DND-41 (cell line): ENCODE measurements at regions not wholly inside any gene's neighbourhood (a gene's known extent, or its start where the extent isn't known, plus 50 kb on each side); places are given as distances from the start of the nearest gene placed in this dataset.

ENCODE experiments used
- ATAC-seq: fragments of 200-7000 bp; cut with Tn5 transposase; 3 replicates; pipeline ENCODE4 v1.9.1; 2021; ENCODE audit warnings: low read depth; ENCODE audit not compliant: insufficient read depth
- DNase-seq: peaks from one replicate; pipeline ENCODE4 v3.0.0-alpha.2; 2020
- H2AFZ ChIP-seq: 2 replicates; pipeline ENCODE4 v1.6.0; 2012; ENCODE audit warnings: low read depth, low read length
- H3K27ac ChIP-seq: 2 replicates; pipeline ENCODE4 v1.5.1; 2012; ENCODE audit warnings: low read length, inconsistent platforms
- H3K27me3 ChIP-seq: fragments of 200-600 bp; sonication (generic); 2 replicates; pipeline ENCODE4 v1.6.0; 2012; ENCODE audit warnings: low read length, mild to moderate bottlenecking, inconsistent platforms; ENCODE audit not compliant: insufficient read depth, poor library complexity
- H3K36me3 ChIP-seq: 2 replicates; pipeline ENCODE4 v1.5.1; 2012; ENCODE audit warnings: low read length, inconsistent platforms; ENCODE audit not compliant: insufficient read depth
- H3K4me1 ChIP-seq: 2 replicates; pipeline ENCODE4 v1.5.1; 2012; ENCODE audit warnings: mild to moderate bottlenecking, low read length; ENCODE audit not compliant: insufficient read depth
- H3K4me2 ChIP-seq: 2 replicates; pipeline ENCODE4 v1.6.0; 2012; ENCODE audit warnings: mild to moderate bottlenecking, moderate library complexity, low read length, inconsistent platforms; ENCODE audit not compliant: insufficient read depth
- H3K4me3 ChIP-seq, 2 experiments: fragments of 200-600 bp in 1 of 2; shearing (Covaris generic) in 1 of 2; 2 replicates each; pipeline ENCODE4 v1.5.1; 2012 to 2016; ENCODE audit warnings: inconsistent platforms in 2 of 2, low read length in 2 of 2, mild to moderate bottlenecking in 2 of 2, low read depth in 1 of 2, moderate library complexity in 1 of 2
- H3K79me2 ChIP-seq: 2 replicates; pipeline ENCODE4 v1.6.0; 2012; ENCODE audit warnings: low read length, inconsistent platforms; ENCODE audit not compliant: insufficient read depth
- H3K9ac ChIP-seq: 2 replicates; pipeline ENCODE4 v1.6.0; 2012; ENCODE audit warnings: low read depth, mild to moderate bottlenecking, inconsistent platforms, low read length, moderate library complexity
- H3K9me3 ChIP-seq: 2 replicates; pipeline ENCODE4 v1.5.1; 2012; ENCODE audit warnings: low read length, moderate library complexity, mild to moderate bottlenecking, inconsistent platforms; ENCODE audit not compliant: insufficient read depth, severe bottlenecking
- H4K20me1 ChIP-seq: 2 replicates; pipeline ENCODE4 v1.6.0; 2012; ENCODE audit warnings: low read length; ENCODE audit not compliant: insufficient read depth
- EZH2 ChIP-seq: IDR thresholded peaks from 3 replicates; pipeline ENCODE4 v1.6.1; 2012; ENCODE audit warnings: borderline replicate concordance, low read depth, mild to moderate bottlenecking, moderate library complexity, low read length, inconsistent platforms; ENCODE audit not compliant: severe bottlenecking
- TF ChIP-seq, protein P1 (sequence below): IDR thresholded peaks from 2 replicates; pipeline ENCODE4 v1.5.1; 2012; ENCODE audit warnings: borderline replicate concordance, low read length, moderate library complexity, mild to moderate bottlenecking; ENCODE audit not compliant: poor library complexity, severe bottlenecking; ENCODE audit errors: extremely low read depth

GRCh38 chr10:64586934-64587503 is 1065.8 kb downstream of the REEP3 start:
- H2AFZ ChIP-seq, result no peak overlapping the region
- H3K9ac ChIP-seq, result no peak overlapping the region
- H3K9me3 ChIP-seq, result no peaks in the 10 kb centered on the region
- no peak for DNase-seq
- TF ChIP-seq, protein P1, sequence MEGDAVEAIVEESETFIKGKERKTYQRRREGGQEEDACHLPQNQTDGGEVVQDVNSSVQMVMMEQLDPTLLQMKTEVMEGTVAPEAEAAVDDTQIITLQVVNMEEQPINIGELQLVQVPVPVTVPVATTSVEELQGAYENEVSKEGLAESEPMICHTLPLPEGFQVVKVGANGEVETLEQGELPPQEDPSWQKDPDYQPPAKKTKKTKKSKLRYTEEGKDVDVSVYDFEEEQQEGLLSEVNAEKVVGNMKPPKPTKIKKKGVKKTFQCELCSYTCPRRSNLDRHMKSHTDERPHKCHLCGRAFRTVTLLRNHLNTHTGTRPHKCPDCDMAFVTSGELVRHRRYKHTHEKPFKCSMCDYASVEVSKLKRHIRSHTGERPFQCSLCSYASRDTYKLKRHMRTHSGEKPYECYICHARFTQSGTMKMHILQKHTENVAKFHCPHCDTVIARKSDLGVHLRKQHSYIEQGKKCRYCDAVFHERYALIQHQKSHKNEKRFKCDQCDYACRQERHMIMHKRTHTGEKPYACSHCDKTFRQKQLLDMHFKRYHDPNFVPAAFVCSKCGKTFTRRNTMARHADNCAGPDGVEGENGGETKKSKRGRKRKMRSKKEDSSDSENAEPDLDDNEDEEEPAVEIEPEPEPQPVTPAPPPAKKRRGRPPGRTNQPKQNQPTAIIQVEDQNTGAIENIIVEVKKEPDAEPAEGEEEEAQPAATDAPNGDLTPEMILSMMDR, result no peak
- TF ChIP-seq EZH2, result no peak
- no peaks in the 10 kb centered on the region for H3K36me3 ChIP-seq
- H3K4me2 ChIP-seq, result no peak overlapping the region
- no peaks in the 10 kb centered on the region for H3K27me3 ChIP-seq
- H3K27ac ChIP-seq, result no peak overlapping the region
- no peaks in the 10 kb centered on the region for H3K79me2 ChIP-seq
- H3K4me1 ChIP-seq, result no peaks in the 10 kb centered on the region
- H3K4me3 ChIP-seq, result no peak overlapping the region
- ATAC-seq, result no peak
- H4K20me1 ChIP-seq, result no peaks in the 10 kb centered on the region

DNA sequence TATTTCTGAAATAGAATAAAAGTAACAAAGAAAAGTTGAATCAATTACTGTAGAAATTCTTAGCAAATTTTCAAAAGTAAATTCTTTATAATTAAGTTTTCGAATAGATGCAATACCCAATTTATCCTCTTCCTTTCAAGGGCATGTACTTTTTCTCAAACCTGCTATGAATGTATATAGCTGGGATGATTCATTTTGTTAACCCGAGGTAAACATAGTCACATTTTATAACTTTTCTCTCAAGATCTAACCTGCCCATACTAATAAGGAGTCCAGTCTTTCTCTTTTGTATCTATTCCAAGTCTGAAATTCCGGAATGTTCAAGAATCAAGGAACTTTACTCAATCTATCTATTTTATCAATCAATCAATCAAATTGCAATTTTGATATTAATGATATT is 1072.9 kb downstream of the REEP3 start:
- ATAC-seq, result no peak
- H3K27me3 ChIP-seq, result no peaks in the 10 kb centered on the region

GRCh38 chr10:64598600-64598999 is 1077.4 kb downstream of the REEP3 start:
- Histone ChIP-seq H3K9me3 (no peaks in the 10 kb centered on the region), H3K4me1 (no peaks in the 10 kb centered on the region), H3K9ac (no peak overlapping the region), H3K27ac (no peak overlapping the region), H3K27me3 (no peaks in the 10 kb centered on the region), H3K79me2 (no peaks in the 10 kb centered on the region), H2AFZ (no peak overlapping the region), H3K36me3 (no peaks in the 10 kb centered on the region), H3K4me2 (no peak overlapping the region), H4K20me1 (no peaks in the 10 kb centered on the region), H3K4me3 (no peak overlapping the region)
- ATAC-seq, result no peak
- DNase-seq, result no peak
- TF ChIP-seq, protein P1, result no peak
- no peak for TF ChIP-seq EZH2

More for the DNA sequence above, 1072.9 kb downstream of the REEP3 start:
- Histone ChIP-seq H3K36me3 (no peaks in the 10 kb centered on the region), H3K4me3 (no peak overlapping the region), H3K9me3 (no peaks in the 10 kb centered on the region), H2AFZ (no peak overlapping the region), H3K4me1 (no peaks in the 10 kb centered on the region), H3K4me2 (no peak overlapping the region), H3K9ac (no peak overlapping the region), H4K20me1 (no peaks in the 10 kb centered on the region), H3K79me2 (no peaks in the 10 kb centered on the region), H3K27ac (no peak overlapping the region)
- TF ChIP-seq EZH2, result no peak
- TF ChIP-seq, protein P1, result no peak
- no peak for DNase-seq
